ENCODE measurements at regions not wholly inside any gene's neighbourhood (a gene's known extent, or its start where the extent isn't known, plus 50 kb on each side); places are given as distances from the start of the nearest gene placed in this dataset.

- TF ChIP-seq CTCF (IDR thresholded peaks at IDR 0.05) (no peak), POLR2A (IDR thresholded peaks at IDR 0.05) (no peak)
These were observed 334.3 kb downstream of the FIGN start for GRCh38 chr2:163401481-163401880.
